Skin of body (tissue), 1 donor: ENCODE measurements at regions not wholly inside any gene's neighbourhood (a gene's known extent, or its start where the extent isn't known, plus 50 kb on each side); places are given as distances from the start of the nearest gene placed in this dataset.

Source experiments
- DNase-seq: peaks from one replicate; lab custom pipeline; 2025; lab: John Stamatoyannopoulos, UW

DNA sequence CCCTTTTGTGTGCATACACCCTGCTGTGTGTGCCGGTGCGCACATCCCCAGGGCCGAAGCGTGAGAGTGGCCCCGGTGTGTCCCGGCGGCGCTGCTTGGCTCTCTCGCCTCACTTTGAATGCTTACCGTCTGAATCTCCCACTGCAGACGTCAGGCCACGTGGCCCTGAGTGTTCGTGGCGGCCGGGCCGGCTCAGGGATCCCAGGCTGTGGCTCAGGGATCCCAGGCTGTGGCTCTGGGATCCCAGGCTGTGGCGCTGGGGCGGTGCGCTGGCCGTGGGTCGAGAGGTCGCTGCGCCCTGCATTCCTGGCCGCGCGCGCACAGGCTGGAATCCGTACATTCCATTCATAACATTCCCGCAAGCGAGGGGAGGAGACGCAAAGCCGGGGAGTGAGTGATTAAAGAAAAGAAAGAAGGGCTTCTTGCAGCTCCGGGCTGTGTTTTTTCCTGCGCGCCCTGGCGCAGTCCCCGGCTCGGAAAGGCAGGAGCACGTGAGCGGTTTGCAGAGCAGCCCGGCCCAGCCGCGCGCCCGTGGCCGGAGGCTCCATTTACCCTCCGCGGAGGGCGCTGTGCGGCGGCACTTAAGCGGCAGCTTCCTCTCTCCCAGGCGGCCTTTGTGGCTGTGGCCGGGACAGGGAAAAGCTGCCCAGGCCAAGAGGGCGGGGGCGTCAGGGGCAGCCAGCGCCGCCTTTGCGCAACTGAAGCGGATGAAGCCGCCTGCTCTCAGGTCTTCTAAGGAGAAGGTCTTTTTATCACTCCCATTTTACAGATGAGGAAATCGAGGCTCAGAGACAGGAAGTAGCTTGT, 87.0 kb upstream of the ALDH1L1 start:
- peak; percentile 64 for DNase-seq

DNA sequence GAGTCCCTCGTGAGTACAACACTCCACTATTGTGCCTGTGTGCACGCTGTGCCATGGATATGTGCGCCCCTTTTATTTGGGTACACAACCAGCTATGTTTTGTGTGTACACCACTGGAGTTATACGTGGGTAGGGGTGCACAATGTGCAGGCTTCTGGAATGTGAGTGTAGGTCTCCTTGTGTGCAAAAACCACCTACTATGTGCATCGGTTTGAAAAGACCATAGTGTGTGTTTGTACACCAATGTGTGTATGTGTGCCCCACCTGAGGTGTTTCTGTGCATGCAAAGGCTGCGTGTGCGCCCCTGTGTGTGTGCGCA, 86.4 kb upstream of the ALDH1L1 start:
- DNase-seq, result no peak

DNA sequence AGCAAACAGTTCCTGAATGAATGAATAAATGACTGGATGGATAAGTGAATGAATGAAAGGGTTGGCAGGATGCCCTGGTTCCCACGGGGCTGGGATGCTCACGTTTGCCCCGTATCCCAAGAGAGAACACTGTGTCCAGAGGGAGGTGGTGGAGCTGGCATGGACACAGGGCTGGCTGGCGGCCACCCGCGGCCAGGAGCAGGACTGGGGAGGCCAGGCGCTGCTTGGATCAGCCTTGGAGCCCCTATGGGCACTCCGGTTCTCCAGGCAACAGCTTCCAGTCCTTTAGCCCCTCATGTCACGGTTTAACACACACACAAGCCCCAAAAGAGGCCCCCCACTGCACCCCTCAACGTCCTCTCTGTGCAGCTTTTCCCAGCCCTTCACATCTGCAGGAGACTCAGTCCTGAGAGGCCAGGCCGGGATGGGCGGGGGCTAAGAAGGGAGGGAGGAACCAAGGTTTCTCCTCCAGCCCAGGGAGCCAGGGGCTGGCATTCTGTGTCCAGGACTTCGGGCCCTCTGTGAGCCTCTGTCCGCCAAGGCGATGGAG, 86.0 kb upstream of the ALDH1L1 start:
- DNase-seq, result no peak

DNA sequence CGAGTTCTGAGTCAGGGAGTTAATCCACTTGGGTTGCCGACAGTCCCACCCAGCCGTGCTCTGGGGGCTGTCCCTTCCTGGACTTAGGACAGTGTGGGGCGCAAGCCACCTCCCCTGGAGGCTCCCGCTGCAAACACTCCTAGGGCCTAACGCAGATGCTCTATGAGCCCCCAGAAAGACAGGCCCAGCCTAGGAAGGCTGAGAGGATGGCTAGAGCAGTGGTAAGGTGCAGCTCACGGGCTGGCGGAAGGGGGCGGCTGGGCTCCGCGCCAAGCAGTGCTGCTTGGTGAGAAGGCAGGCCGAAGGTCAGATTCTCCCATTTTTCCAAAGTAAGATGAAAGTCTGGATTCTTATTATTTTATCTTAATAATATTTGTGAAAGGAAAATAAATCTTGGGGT, 84.6 kb upstream of the ALDH1L1 start:
- no peak for DNase-seq

GRCh38 chr3:126264381-126264780, 84.0 kb upstream of the ALDH1L1 start:
- DNase-seq, result no peak

DNA sequence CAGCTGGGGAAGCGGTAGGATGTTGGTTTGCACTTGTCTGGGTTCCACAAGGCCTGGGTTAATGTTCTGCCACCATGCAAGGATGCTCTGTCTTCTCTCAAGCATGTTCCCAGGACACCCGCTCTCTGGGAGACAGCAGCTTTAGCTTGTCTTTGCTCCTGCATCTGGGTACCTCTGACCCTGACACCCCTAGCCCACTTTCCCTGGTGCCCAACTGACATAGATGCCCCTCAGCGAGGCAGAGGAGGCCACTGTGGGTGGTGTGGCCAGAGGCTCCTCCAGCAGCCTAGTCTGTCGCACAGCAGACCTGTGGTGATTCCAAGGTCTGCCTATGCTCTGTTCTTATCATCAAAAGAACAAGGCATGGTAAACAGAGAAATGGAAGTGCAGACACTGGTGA, 83.6 kb upstream of the ALDH1L1 start:
- DNase-seq, result no peak

GRCh38 chr3:126263539-126263938, 83.2 kb upstream of the ALDH1L1 start:
- no peak for DNase-seq

DNA sequence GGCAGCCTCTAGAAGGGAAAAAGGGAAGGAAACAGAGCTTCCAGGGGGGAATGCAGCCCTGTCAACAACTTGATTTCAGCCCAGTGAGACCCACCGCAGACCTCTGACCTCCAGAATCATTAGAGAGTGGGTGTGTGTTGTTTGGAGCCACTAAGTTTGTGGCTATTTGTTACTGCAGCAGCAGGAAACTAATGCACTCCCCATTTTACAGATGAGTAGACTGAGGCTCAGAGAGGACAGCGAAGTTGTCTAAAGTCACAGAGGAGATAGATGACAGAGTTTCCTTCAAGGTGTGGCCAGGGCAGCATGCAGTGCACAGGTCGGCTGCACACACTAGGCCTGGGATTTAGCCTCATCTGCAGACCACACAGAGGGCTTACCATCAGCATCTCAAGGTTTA, 81.8 kb upstream of the ALDH1L1 start:
- DNase-seq, result no peak

GRCh38 chr3:126261037-126261436, 80.7 kb upstream of the ALDH1L1 start:
- peak; percentile 19 for DNase-seq

DNA sequence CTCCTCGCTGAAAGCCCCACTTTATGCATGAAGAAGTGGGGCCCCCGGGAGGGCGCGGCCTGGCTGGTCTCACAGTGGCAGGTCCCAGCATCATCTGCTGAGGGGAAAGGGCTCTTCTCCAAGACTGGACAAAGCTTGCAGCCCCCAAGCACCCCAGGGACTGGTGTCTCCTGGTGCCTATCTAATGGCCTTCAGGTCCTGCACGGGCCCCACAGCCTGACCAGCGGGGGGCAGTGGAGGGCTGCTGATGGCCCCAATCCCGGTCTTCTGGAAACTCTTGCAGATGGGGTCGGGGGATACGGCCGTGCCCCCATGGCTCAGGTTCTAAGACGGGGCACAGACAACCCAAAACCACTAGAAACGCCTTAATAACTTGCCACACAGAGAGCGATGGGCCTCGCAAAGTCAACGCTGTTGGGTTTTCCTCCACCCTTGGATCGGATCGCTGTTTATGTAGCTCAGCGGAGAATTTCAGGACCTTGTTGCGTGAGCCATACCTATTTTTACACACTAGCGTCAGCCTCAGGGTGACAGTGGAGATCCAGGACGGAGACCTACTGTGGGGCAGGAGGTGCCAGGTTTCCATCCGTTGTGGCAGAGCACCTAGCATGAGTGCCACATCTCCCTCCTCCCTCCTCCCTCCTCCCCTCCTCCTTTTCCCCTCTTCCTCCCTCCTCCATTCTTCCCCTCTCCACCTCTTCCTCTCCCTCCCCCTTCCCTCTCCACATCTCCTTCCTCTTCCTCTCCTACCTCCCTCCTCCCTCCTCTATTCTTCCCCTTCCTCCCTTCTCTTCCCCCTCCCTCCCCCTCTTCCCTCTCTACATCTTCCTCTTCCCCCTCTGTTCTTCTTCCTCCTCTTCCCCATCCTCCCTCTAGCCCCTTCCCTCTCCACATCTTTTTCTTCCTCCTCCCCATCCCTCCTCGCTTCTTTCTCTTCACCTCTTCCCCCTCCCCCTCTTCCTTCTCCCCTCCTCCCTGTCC, 79.3 kb upstream of the ALDH1L1 start:
- DNase-seq, result no peak

- no peak for DNase-seq
These were observed 78.3 kb upstream of the ALDH1L1 start for GRCh38 chr3:126258670-126259069.

- no peak for DNase-seq
These were observed 77.6 kb upstream of the ALDH1L1 start for GRCh38 chr3:126257984-126258383.

DNA sequence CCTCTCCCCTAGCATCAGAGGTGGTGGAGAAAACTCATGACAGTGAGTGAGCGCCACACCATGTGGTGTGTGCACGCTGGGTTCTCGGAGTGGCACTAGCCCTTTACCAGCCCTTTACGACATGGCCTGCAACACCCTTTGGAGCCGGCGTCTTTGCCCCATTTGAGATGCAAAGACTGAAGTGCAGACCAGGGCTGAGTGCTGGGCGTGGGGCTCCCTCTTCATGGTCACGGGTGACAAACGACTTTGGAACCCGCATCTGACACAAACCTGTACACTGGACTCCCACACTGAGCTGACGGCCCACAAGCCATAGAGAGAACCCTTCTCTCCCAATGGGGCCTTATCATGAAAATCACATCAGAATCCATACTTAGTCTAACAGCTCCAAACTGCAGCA, 76.8 kb upstream of the ALDH1L1 start:
- DNase-seq, result no peak

- DNase-seq, result no peak
These were observed 75.9 kb upstream of the ALDH1L1 start for GRCh38 chr3:126256251-126256650.

GRCh38 chr3:126253072-126253471, 72.7 kb upstream of the ALDH1L1 start:
- DNase-seq, result no peak

DNA sequence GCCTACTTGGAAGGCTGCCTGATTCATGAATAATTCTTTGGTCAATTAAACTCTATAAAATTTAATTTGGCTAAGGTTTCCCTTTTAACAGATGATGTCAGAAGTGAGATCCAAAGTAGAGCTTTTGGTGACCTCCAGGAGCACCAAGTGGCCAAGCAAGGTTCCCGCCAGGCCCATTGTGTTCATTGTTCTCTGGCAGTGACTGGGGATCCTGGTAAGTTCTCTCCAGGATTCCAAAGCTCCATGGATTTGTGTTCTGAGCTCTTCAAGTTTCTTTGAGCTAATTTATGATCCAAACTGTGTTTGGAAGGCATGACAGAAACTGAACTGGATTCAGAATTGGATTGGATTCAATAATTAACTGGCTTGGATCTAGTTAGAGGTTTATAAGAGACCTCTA, 72.0 kb upstream of the ALDH1L1 start:
- no peak for DNase-seq

DNA sequence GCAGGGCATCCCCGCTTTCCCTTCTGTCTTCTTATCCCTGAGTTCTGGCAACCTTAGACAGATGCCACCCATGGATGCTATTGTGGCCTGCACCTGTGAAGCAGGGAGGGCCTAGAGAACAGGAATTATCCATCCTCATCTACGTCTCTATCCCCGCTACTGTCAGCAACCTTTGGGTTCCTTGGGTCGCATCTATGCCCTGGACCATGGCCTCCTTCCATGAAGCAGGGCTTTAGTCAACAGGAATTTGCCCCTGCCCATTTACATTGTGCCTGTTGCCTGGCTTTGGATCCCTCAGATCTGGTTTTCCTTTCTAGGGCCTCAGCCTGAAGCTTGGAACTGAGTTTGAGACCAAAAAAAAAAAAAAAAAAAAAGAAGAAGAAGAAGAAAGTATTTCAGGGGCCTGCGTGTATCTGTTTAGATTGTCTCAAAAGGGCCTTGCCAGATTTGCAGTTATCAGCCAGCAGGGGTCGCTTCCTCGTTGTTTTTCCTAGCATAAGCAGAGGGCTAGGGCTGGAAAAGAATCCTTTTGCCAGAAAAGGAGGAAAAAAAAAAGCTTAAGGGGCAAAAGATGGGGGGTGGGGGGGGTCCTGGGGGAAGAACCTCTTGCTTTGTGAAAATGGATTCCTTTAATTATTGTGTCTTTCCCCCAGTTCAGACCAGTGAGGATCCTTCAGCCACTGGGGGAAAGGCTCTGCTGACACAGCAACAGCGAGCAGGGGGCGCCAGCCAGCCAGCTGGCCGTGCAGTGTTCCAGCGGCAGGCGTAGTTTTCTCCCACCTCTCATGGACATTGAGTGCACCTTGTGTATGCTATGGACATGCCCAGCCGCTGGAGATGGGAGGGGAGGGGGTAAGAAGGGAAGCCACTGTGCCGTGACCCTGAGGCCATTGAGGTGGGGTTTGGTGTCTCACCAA, 65.7 kb upstream of the ALDH1L1 start:
- DNase-seq, result peak; percentile 8
